Tibial nerve (tissue), 4 donors: ENCODE measurements at regions not wholly inside any gene's neighbourhood (a gene's known extent, or its start where the extent isn't known, plus 50 kb on each side); places are given as distances from the start of the nearest gene placed in this dataset.

Source experiments
- DNase-seq, 2 donors: peaks; one replicate each; pipeline ENCODE4 v3.0.0-alpha.2; 2019; ENCODE audit warnings: low spot score in 2 of 2
- H3K27ac ChIP-seq, 4 donors: fragments of 200-600 bp; sonication (generic) in 3 of 4; one replicate each; pipeline ENCODE4 v1.5.1; 2017 to 2019; ENCODE audit warnings: mild to moderate bottlenecking in 1 of 4
- H3K27me3 ChIP-seq, 2 donors: fragments of 200-600 bp; sonication (generic) in 1 of 2; one replicate each; pipeline versions ENCODE4 v1.5.1 to v1.6.0; 2017 to 2019
- H3K36me3 ChIP-seq, 3 donors: fragments of 200-600 bp; sonication (generic); one replicate each; pipeline ENCODE4 v1.5.1; 2018 to 2019
- H3K4me1 ChIP-seq, 4 donors: fragments of 200-600 bp; sonication (generic) in 3 of 4; one replicate each; pipeline ENCODE4 v1.5.1; 2017 to 2019
- H3K4me3 ChIP-seq, 4 donors: fragments of 200-600 bp; sonication (generic) in 3 of 4; one replicate each; pipeline ENCODE4 v1.5.1; 2017 to 2019; ENCODE audit warnings: mild to moderate bottlenecking in 1 of 4, moderate library complexity in 1 of 4
- H3K9me3 ChIP-seq, 4 donors: fragments of 200-600 bp; sonication (generic) in 3 of 4; one replicate each; pipeline ENCODE4 v1.5.1; 2017 to 2019
- EP300 ChIP-seq, 2 donors: sonication (generic); formaldehyde crosslinking; IDR thresholded peaks; one replicate each; pipeline ENCODE4 v1.6.1; 2017; ENCODE audit warnings: antibody characterized with exemption in 2 of 2, mild to moderate bottlenecking in 1 of 2
- POLR2A ChIP-seq, 2 donors: fragments of 450-650 bp; IDR thresholded peaks; one replicate each; pipeline ENCODE4 v1.6.1; 2017; ENCODE audit warnings: antibody characterized with exemption in 2 of 2, mild to moderate bottlenecking in 2 of 2, moderate library complexity in 2 of 2
- WGBS, 2 donors: methylation state at CpG; one replicate each; pipeline ENCODE4 v1.1.5; 2018; 5-methylcytosine and 5-hydroxymethylcytosine counted together
- TF ChIP-seq, protein P1 (sequence below), 5 experiments: fragments of 200-600 bp in 3 of 5; fragments of 450-650 bp in 2 of 5; sonication (generic) in 3 of 5; IDR thresholded peaks; one replicate each; pipeline ENCODE4 v1.5.1; 2016 to 2019; ENCODE audit warnings: antibody characterized with exemption in 5 of 5, mild to moderate bottlenecking in 3 of 5, moderate library complexity in 2 of 5

DNA sequence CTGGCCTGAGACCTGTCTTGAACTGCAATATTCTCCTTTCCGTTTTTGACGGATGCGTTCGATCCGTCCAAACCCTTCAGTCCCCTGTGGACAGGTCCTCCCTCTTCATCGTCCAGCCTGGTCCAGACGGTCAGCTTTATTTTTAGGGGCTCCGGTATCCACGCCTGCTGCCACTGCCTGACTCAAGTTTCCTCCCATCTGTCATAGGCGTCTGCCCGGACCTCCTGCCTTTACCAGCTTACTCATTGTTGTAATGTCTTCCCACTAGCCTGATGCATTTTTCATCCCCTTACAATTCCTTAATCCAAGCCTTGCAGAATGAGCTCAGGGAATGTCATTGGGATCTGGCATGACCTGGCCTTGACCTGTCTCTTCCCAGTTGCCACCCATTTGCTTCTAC is 145.8 kb downstream of the TENT4A start:
- Histone ChIP-seq H3K4me1 (no peaks in the 10 kb centered on the region), H3K36me3 (no peaks in the 10 kb centered on the region), H3K4me3 (no peak overlapping the region), H3K27ac (no peak overlapping the region), H3K27me3 (no peaks in the 10 kb centered on the region), H3K9me3 (peaks cover 0 to 12% (median 0%) of the 10 kb centered on the region in 4 donors)
- DNase-seq, result no peak
- TF ChIP-seq EP300 (IDR thresholded peaks at IDR 0.05) (no peak), POLR2A (IDR thresholded peaks at IDR 0.05) (no peak)
- TF ChIP-seq, protein P1, sequence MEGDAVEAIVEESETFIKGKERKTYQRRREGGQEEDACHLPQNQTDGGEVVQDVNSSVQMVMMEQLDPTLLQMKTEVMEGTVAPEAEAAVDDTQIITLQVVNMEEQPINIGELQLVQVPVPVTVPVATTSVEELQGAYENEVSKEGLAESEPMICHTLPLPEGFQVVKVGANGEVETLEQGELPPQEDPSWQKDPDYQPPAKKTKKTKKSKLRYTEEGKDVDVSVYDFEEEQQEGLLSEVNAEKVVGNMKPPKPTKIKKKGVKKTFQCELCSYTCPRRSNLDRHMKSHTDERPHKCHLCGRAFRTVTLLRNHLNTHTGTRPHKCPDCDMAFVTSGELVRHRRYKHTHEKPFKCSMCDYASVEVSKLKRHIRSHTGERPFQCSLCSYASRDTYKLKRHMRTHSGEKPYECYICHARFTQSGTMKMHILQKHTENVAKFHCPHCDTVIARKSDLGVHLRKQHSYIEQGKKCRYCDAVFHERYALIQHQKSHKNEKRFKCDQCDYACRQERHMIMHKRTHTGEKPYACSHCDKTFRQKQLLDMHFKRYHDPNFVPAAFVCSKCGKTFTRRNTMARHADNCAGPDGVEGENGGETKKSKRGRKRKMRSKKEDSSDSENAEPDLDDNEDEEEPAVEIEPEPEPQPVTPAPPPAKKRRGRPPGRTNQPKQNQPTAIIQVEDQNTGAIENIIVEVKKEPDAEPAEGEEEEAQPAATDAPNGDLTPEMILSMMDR (IDR thresholded peaks at IDR 0.05), result no peak
- 78 to 86% methylated on average over 11 of the region's 11 CpGs for WGBS, 2 donors

DNA sequence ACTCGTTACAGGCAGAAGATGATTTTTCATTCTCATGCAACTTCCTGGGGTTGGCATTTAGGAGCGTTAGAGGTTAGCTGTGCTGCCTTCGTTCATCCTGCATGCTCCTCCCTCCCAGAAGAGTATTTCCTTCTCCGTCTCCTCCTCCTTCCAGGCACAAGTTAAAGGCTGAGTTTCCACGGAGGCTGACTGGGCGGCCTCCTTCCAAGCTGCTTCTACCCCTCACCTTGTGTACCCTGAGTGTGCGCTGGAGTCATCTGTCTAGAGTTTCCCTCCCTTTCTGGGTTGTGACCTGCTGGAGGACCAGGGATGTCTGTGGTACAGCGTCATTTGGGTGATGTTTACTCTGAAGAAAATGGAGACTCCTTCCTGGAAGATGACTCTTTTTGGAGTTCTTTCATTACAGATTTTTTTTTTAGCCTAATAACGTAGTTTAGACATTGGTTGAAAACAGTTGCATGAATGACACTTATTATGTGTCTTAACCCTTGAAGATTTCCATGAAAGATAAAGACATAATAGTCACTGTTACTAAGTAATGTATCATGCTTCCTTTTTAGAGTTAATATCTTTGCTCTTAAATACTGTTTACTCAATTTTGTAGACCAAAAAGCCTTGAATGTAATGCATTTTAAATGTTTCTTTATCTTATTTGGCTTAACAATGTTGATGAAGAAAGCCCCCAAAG is 146.9 kb downstream of the TENT4A start:
- no peaks in the 10 kb centered on the region for H3K27me3 ChIP-seq
- H3K4me1 ChIP-seq, result no peaks in the 10 kb centered on the region
- peaks cover 0 to 6% (median 0%) of the 10 kb centered on the region in 4 donors for H3K9me3 ChIP-seq
- no peaks in the 10 kb centered on the region for H3K36me3 ChIP-seq
- DNase-seq, result no peak
- WGBS, 2 donors, result 70% methylated on average over 9 of the region's 9 CpGs
- no peak overlapping the region for H3K4me3 ChIP-seq
- TF ChIP-seq, protein P1 (IDR thresholded peaks at IDR 0.05), result no peak
- TF ChIP-seq POLR2A (IDR thresholded peaks at IDR 0.05), result no peak
- TF ChIP-seq EP300 (IDR thresholded peaks at IDR 0.05), result no peak
- H3K27ac ChIP-seq, result no peak overlapping the region

DNA sequence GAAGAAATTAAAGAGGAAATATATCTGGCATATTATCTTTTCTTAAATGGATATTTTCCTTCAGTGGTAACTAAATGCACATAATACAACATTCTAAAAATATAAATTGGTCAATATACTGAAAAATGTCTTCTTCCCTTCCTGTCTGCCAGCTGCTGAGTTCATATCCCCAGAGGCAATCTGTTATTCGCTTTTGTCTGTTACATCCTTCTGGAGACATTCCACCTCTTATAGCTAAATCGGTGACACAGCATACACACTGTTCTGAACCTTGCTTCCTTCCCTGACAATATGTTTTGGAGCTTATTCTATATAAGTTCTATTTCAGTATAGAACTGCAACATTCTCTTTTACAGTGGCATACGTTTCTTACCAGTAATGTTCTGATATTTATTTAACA is 147.8 kb downstream of the TENT4A start:
- Histone ChIP-seq H3K27me3 (no peaks in the 10 kb centered on the region), H3K27ac (no peak overlapping the region), H3K4me1 (no peaks in the 10 kb centered on the region), H3K4me3 (no peak overlapping the region), H3K9me3 (peaks cover 0 to 6% (median 0%) of the 10 kb centered on the region in 4 donors), H3K36me3 (no peaks in the 10 kb centered on the region)
- no peak for DNase-seq
- TF ChIP-seq EP300 (IDR thresholded peaks at IDR 0.05) (no peak), POLR2A (IDR thresholded peaks at IDR 0.05) (no peak)
- TF ChIP-seq, protein P1 (IDR thresholded peaks at IDR 0.05), result no peak
- 31 to 32% methylated on average over 3 of the region's 3 CpGs for WGBS, 2 donors

DNA sequence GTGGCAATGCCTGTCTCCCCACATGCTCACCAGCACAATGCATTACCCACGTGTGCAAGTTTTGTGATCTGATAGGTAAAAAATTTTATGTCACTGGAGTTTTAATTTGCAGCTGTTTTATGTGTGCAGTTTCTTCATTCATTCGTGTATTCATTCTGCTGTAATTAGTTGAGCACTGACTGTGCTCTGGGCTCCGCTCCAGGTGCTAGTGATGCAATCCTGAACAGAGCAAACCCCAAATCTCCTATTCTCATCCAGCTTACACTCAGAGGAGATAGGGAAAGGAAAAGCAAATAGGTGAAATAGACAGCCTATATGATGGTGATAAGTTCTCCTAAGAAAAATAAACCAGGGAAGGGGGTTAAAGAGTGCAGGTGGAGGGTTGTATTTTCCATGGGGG is 148.4 kb downstream of the TENT4A start:
- H3K9me3 ChIP-seq, result peaks cover 0 to 6% (median 0%) of the 10 kb centered on the region in 4 donors
- no peaks in the 10 kb centered on the region for H3K4me1 ChIP-seq
- no peak for DNase-seq
- no peak overlapping the region for H3K27ac ChIP-seq
- 67 to 73% methylated on average over 3 of the region's 3 CpGs for WGBS, 2 donors
- no peak overlapping the region for H3K4me3 ChIP-seq
- H3K27me3 ChIP-seq, result no peaks in the 10 kb centered on the region
- H3K36me3 ChIP-seq, result no peaks in the 10 kb centered on the region
- TF ChIP-seq, protein P1 (IDR thresholded peaks at IDR 0.05), result no peak
- TF ChIP-seq EP300 (IDR thresholded peaks at IDR 0.05), result no peak
- no peak for TF ChIP-seq POLR2A (IDR thresholded peaks at IDR 0.05)

DNA sequence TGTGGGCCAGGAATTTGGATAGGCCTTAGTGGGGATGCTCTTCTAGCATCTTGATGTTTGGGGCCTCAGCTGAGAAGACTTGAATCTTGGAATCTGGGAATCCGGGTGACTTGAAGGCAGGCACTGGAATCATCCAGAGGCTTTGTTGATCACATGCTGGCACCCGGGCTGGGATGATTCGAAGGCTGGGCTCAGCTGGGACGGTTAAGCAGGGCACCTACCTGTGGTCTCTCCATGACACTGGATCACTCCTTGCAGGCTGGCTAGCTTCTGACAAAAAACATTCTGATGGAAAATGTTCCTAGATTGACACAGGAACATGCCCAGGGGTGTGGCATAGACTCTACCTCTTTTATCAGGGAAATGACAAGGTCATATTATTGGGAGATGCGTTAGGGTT is 149.1 kb downstream of the TENT4A start:
- no peak overlapping the region for H3K4me3 ChIP-seq
- H3K9me3 ChIP-seq, result peaks cover 0 to 6% (median 0%) of the 10 kb centered on the region in 4 donors
- no peaks in the 10 kb centered on the region for H3K4me1 ChIP-seq
- WGBS, 2 donors, result 92 to 96% methylated on average over 5 of the region's 5 CpGs
- TF ChIP-seq, protein P1 (IDR thresholded peaks at IDR 0.05), result no peak
- TF ChIP-seq EP300 (IDR thresholded peaks at IDR 0.05) (no peak), POLR2A (IDR thresholded peaks at IDR 0.05) (no peak)
- no peak for DNase-seq
- H3K27ac ChIP-seq, result no peak overlapping the region
- H3K36me3 ChIP-seq, result no peaks in the 10 kb centered on the region
- H3K27me3 ChIP-seq, result no peaks in the 10 kb centered on the region
